Panc1 (cell line): ENCODE measurements at regions not wholly inside any gene's neighbourhood (a gene's known extent, or its start where the extent isn't known, plus 50 kb on each side); places are given as distances from the start of the nearest gene placed in this dataset.

Experiments
- CTCF ChIP-seq: fragments of 450-650 bp; IDR thresholded peaks from 2 replicates; pipeline ENCODE4 v1.5.1; 2017; ENCODE audit warnings: mild to moderate bottlenecking
- REST ChIP-seq, 2 experiments: IDR thresholded peaks; 2 replicates each; pipeline ENCODE4 v1.6.1; 2011 to 2012; ENCODE audit warnings: low read depth in 2 of 2, control low read depth in 1 of 2, low read length in 1 of 2, mild to moderate bottlenecking in 1 of 2, moderate library complexity in 1 of 2; ENCODE audit not compliant: insufficient read depth in 1 of 2

GRCh38 chr12:115201966-115202365, 518.0 kb upstream of the TBX3 start:
- TF ChIP-seq CTCF: no peak
- no peak for TF ChIP-seq REST (IDR thresholded peaks at IDR 0.05; ENCODE audit: insufficient read depth in 1 of 2, low read depth in 2 of 2, low read length in 1 of 2)
